Amniotic epithelial cell (primary cell): ENCODE measurements at regions not wholly inside any gene's neighbourhood (a gene's known extent, or its start where the extent isn't known, plus 50 kb on each side); places are given as distances from the start of the nearest gene placed in this dataset.
A peak's percentile ranks its signal among the peaks of the same experiment; 100 is the strongest.

Experiments used
- DNase-seq: peaks from one replicate; pipeline ENCODE4 v3.0.0-alpha.2; 2010; ENCODE audit warnings: low read depth

GRCh38 chr1:239218301-239218700, 168.1 kb upstream of the CHRM3 start:
- peak; percentile 8 for DNase-seq

DNA sequence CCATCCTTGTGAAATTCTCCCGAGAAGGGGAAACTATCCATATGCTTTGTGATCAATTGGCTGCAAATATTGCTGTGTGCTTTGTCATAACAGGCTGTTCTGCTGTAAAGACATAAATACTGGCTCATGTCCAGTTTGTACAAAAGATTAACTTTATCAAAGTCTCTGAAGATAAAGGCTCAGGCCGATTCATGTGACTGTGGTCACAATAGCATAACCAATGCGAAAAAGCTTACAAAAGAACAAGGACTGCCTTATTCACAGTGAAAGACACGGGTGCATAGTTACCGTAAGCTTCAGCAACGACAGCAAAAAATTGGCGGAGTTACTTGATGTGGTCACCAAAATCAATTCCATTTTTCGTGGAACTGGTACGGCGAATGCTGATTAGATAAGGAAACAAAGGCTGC, 173.6 kb upstream of the CHRM3 start:
- no peak for DNase-seq

DNA sequence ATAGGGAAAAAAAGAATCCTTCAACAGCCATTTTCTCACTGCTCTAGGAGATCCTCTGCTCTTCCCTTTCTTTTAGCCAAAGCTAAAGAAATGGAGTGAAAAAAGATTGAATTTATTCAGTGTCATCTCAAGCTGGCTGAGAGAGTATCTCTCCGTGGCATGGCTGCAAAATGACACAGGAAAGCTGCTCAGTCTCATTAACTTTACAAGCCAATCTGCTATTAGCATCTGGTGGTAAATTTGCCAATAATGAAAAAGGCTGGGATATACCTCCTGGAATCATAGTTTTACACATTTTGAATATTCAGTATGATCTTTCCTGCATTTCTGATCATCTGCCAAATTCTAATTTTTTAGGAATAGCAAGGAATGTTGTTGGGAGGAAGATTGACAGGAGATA, 176.8 kb upstream of the CHRM3 start:
- no peak for DNase-seq

GRCh38 chr1:239204401-239204800, 182.0 kb upstream of the CHRM3 start:
- no peak for DNase-seq

GRCh38 chr1:239197871-239198270, 188.5 kb upstream of the CHRM3 start:
- DNase-seq, result no peak

GRCh38 chr1:239189998-239190512, 196.3 kb upstream of the CHRM3 start:
- no peak for DNase-seq

- no peak for DNase-seq
These were observed 199.9 kb upstream of the CHRM3 start for GRCh38 chr1:239186487-239186886.

DNA sequence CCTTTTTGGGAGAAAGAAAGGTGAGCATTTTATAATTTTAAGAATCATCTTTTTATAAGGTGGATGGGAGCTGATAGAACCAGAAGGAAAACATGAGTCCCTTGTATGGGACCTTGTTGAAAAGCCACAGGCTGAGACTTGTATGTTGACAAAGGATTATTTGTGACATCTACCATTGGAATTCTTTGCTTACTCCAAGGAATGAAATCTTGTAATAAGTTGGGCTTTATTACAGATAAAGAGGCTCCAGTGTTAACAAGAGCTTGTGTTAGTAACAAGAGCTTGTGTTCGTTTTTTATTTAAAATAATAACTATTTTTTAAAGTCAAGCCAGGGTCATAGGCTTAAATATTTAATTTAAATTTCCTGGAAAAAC, 201.1 kb upstream of the CHRM3 start:
- DNase-seq, result no peak

- DNase-seq, result no peak
These were observed 201.7 kb upstream of the CHRM3 start for GRCh38 chr1:239184561-239185244.

DNA sequence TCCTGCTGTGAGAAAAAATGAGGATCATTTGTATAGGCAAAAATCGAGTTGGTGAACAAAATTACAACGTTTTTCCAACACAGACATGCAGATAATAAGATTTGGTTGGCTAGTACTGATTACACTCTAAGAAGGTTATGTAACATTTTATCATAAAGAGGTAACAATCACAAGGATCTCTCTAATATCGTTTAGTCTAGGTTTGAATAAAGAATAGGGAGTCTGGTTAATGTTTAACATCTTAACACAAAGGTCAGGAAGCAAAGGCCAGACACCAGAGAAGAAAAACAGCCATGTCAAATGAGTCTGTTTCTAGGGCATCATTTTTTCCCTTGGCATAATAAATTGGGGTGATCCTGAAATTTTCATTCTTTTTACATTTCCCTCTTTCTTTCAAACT, 207.4 kb upstream of the CHRM3 start:
- DNase-seq, result no peak

DNA sequence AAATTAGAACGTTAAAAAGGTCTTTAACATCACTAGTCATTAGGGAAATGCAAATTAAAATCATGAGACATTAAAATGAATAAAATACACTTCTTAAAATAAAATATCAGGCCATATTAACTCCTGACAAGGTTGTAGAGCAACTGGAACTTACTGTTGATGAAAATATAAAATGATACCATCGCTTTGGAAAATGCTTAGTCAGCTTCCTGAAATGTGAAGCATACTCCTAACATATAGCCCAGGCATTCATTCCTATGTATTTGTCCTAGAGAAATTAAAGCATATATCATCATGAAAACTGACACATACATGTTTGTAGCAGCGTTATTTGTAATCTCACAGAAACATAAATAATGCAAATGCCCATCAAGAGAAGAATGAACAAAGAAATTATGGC, 211.5 kb upstream of the CHRM3 start:
- no peak for DNase-seq

- DNase-seq, result no peak
These were observed 215.5 kb upstream of the CHRM3 start for GRCh38 chr1:239170828-239171227.

- no peak for DNase-seq
These were observed 217.1 kb upstream of the CHRM3 start for GRCh38 chr1:239169276-239169675.

GRCh38 chr1:239164451-239165180, 221.8 kb upstream of the CHRM3 start:
- DNase-seq, result no peak

- no peak for DNase-seq
These were observed 230.8 kb upstream of the CHRM3 start for GRCh38 chr1:239155466-239156091.

- DNase-seq, result no peak
These were observed 234.4 kb upstream of the CHRM3 start for GRCh38 chr1:239151937-239152336.

DNA sequence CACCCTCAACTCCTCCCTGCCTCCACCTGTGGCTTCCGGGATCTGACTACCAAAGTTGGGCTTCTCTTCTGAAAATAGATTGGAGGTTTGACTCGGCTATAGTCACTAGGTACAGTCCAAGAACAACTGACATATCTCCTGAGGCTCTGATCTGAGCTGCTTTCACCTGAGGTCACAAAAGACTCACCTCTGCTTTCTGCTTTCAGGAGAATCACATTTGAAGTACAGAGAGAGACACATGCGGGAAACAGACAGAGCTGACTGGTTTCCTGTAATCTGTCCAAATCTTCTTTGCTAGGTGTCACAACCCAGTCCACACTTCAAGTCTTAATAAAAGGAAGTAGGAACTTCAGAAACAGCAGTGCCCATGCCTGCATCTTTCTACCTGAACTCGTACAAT, 245.4 kb upstream of the CHRM3 start:
- no peak for DNase-seq

GRCh38 chr1:239139801-239140200, 246.6 kb upstream of the CHRM3 start:
- no peak for DNase-seq

GRCh38 chr1:239128541-239128940, 257.8 kb upstream of the CHRM3 start:
- DNase-seq, result no peak

GRCh38 chr1:239126884-239127283, 259.5 kb upstream of the CHRM3 start:
- DNase-seq, result no peak

- no peak for DNase-seq
These were observed 260.5 kb upstream of the CHRM3 start for GRCh38 chr1:239125893-239126292.

DNA sequence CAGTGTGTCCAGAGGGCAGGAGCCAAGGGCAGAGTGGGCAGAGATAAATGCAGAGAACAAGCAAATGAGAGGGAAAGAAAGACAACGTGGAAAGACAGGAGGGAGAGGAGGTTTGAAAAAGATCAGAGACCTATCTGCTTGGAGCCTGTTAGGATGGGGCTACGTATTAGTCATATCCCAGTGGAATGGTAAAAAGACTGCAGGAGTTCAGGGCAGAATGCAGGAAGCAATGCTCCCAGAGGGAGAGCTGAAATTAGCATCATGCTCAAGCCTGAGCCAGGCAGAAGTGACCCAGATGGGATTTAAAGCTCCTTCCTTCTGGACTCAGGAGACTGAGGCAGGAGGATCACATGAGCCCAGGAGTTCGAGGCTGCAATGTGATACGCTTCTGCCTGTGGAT, 261.3 kb upstream of the CHRM3 start:
- DNase-seq, result no peak

DNA sequence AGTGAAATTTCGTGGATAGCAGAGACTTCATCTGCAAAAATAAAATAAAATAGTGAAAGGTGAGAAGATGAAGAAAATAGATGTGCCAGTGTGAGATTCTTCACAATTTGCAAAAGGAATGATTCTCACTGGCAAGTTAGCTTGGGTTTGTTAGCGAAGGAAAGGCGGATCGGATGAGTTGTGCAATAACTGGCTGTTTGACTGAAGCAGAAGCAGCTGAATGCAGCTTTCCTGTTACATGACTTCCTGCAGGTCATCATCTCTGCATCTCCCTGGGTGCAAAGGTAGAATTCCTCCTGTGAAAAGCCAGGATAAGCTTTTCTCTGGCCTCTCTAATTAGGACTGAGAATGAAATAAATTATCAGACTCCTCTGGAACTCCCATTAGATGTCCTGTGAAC, 263.1 kb upstream of the CHRM3 start:
- DNase-seq, result no peak
